ENCODE measurements at regions not wholly inside any gene's neighbourhood (a gene's known extent, or its start where the extent isn't known, plus 50 kb on each side); places are given as distances from the start of the nearest gene placed in this dataset.

GRCh38 chr15:95260856-95261255 is 1029.5 kb downstream of the MCTP2 start:
- TF ChIP-seq, protein P1, sequence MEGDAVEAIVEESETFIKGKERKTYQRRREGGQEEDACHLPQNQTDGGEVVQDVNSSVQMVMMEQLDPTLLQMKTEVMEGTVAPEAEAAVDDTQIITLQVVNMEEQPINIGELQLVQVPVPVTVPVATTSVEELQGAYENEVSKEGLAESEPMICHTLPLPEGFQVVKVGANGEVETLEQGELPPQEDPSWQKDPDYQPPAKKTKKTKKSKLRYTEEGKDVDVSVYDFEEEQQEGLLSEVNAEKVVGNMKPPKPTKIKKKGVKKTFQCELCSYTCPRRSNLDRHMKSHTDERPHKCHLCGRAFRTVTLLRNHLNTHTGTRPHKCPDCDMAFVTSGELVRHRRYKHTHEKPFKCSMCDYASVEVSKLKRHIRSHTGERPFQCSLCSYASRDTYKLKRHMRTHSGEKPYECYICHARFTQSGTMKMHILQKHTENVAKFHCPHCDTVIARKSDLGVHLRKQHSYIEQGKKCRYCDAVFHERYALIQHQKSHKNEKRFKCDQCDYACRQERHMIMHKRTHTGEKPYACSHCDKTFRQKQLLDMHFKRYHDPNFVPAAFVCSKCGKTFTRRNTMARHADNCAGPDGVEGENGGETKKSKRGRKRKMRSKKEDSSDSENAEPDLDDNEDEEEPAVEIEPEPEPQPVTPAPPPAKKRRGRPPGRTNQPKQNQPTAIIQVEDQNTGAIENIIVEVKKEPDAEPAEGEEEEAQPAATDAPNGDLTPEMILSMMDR (conservative IDR thresholded peaks at IDR 0.05 in 1 of 2, IDR thresholded peaks at IDR 0.05 in 1 of 2; ENCODE audit: low read depth in 1 of 2, low read length in 2 of 2), result no peak
- no peak for TF ChIP-seq EZH2 (IDR thresholded peaks at IDR 0.05; ENCODE audit: low read length, missing control alignments)

All from fibroblast of lung (primary cell).